Gastrocnemius medialis (tissue), 4 donors: ENCODE measurements at regions not wholly inside any gene's neighbourhood (a gene's known extent, or its start where the extent isn't known, plus 50 kb on each side); places are given as distances from the start of the nearest gene placed in this dataset.

Experiments used
- POLR2A ChIP-seq, 2 donors: fragments of 450-650 bp; IDR thresholded peaks; one replicate each; pipeline ENCODE4 v1.6.1; 2017; ENCODE audit warnings: antibody characterized with exemption in 2 of 2, mild to moderate bottlenecking in 2 of 2, moderate library complexity in 2 of 2
- TF ChIP-seq, protein P1 (sequence below), 5 experiments: fragments of 450-650 bp in 3 of 5; fragments of 200-600 bp in 2 of 5; sonication (generic) in 2 of 5; IDR thresholded peaks in 4 of 5; conservative IDR thresholded peaks in 1 of 5; 1 replicate in 4 of 5; 2 replicates in 1 of 5; pipeline ENCODE4 v1.5.1; 2016 to 2019; ENCODE audit warnings: antibody characterized with exemption in 5 of 5, mild to moderate bottlenecking in 3 of 5, moderate library complexity in 3 of 5

DNA sequence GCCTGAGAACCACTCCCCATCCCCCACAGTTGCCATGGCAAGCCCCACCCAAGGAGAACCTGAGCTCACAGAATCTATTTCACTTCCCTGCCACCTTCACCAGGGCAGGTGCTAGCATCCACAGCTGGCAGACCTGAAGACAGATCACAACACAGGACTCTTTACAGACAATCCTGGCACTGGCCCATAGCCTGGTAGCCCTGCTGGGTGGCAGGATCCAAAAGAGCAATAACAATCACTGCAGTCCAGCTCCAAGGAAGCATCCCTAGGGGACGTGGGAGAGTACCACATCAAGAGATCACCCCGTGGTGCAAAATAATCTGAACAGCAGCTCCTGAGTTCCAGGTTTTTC, 463.2 kb upstream of the PIK3R1 start:
- no peak for TF ChIP-seq POLR2A (IDR thresholded peaks at IDR 0.05)
- TF ChIP-seq, protein P1, sequence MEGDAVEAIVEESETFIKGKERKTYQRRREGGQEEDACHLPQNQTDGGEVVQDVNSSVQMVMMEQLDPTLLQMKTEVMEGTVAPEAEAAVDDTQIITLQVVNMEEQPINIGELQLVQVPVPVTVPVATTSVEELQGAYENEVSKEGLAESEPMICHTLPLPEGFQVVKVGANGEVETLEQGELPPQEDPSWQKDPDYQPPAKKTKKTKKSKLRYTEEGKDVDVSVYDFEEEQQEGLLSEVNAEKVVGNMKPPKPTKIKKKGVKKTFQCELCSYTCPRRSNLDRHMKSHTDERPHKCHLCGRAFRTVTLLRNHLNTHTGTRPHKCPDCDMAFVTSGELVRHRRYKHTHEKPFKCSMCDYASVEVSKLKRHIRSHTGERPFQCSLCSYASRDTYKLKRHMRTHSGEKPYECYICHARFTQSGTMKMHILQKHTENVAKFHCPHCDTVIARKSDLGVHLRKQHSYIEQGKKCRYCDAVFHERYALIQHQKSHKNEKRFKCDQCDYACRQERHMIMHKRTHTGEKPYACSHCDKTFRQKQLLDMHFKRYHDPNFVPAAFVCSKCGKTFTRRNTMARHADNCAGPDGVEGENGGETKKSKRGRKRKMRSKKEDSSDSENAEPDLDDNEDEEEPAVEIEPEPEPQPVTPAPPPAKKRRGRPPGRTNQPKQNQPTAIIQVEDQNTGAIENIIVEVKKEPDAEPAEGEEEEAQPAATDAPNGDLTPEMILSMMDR (IDR thresholded peaks at IDR 0.05 in 4 of 5, conservative IDR thresholded peaks at IDR 0.05 in 1 of 5): no peak
